Esophagus muscularis mucosa (tissue), 4 donors: ENCODE measurements at regions not wholly inside any gene's neighbourhood (a gene's known extent, or its start where the extent isn't known, plus 50 kb on each side); places are given as distances from the start of the nearest gene placed in this dataset.
"Not testable (repeated sequence)": the region's sequence is repeated elsewhere in the genome, so short reads cannot be mapped to it uniquely, and the experiment has no call there.

Experiments used
- DNase-seq: peaks from one replicate; pipeline ENCODE4 v3.0.0-alpha.2; 2017; ENCODE audit errors: extremely low spot score
- H3K27ac ChIP-seq, 4 donors: fragments of 200-600 bp; sonication (generic); replicated peaks in 1 of 4; 1 replicate in 3 of 4; 2 replicates in 1 of 4; pipeline ENCODE4 v1.5.1; 2016 to 2019; ENCODE audit warnings: mild to moderate bottlenecking in 1 of 4
- H3K27me3 ChIP-seq, 4 donors: fragments of 200-600 bp; sonication (generic); one replicate each; pipeline versions ENCODE4 v1.5.1 to v1.6.0; 2016 to 2019
- H3K36me3 ChIP-seq, 4 donors: fragments of 200-600 bp; sonication (generic); one replicate each; pipeline ENCODE4 v1.5.1; 2016 to 2019
- H3K4me1 ChIP-seq, 4 donors: fragments of 200-600 bp; sonication (generic); one replicate each; pipeline ENCODE4 v1.5.1; 2016 to 2019
- H3K4me3 ChIP-seq, 4 donors: fragments of 200-600 bp; sonication (generic); 1 replicate in 2 of 4; 2 replicates in 2 of 4; pipeline ENCODE4 v1.5.1; 2016 to 2019; ENCODE audit warnings: mild to moderate bottlenecking in 4 of 4, moderate library complexity in 1 of 4
- H3K9me3 ChIP-seq, 4 donors: fragments of 200-600 bp; sonication (generic); 1 replicate in 3 of 4; 2 replicates in 1 of 4; pipeline ENCODE4 v1.5.1; 2016 to 2019
- CTCF ChIP-seq, 3 experiments: fragments of 200-600 bp in 2 of 3; fragments of 450-650 bp in 1 of 3; sonication (generic) in 2 of 3; IDR thresholded peaks; one replicate each; pipeline ENCODE4 v1.5.1; 2017 to 2019; ENCODE audit warnings: antibody characterized with exemption in 3 of 3, mild to moderate bottlenecking in 2 of 3, moderate library complexity in 1 of 3
- EP300 ChIP-seq: sonication (generic); formaldehyde crosslinking; IDR thresholded peaks from one replicate; pipeline ENCODE4 v1.6.1; 2017; ENCODE audit warnings: antibody characterized with exemption
- POLR2A ChIP-seq: fragments of 450-650 bp; IDR thresholded peaks from one replicate; pipeline ENCODE4 v1.6.1; 2017; ENCODE audit warnings: antibody characterized with exemption, moderate library complexity, mild to moderate bottlenecking, low read depth
- POLR2AphosphoS5 ChIP-seq, 2 donors: sonication (generic); formaldehyde crosslinking; IDR thresholded peaks; one replicate each; pipeline ENCODE4 v1.6.1; 2017; ENCODE audit warnings: antibody characterized with exemption in 2 of 2
- WGBS: methylation state at CpG from one replicate; pipeline ENCODE4 v1.1.5; 2018; 5-methylcytosine and 5-hydroxymethylcytosine counted together
- intact Hi-C: fragments of 100-400 bp; cut with DNase I; formaldehyde crosslinking; loops from one replicate; pipeline ENCODE4 v1.15.1; 2023

GRCh38 chr2:82027921-82028615 is 1723.5 kb upstream of the LRRTM1 start:
- WGBS = 85% methylated on average over 5 of the region's 5 CpGs
- no peaks in the 10 kb centered on the region for H3K27me3 ChIP-seq
- H3K4me1 ChIP-seq = no peaks in the 10 kb centered on the region

DNA sequence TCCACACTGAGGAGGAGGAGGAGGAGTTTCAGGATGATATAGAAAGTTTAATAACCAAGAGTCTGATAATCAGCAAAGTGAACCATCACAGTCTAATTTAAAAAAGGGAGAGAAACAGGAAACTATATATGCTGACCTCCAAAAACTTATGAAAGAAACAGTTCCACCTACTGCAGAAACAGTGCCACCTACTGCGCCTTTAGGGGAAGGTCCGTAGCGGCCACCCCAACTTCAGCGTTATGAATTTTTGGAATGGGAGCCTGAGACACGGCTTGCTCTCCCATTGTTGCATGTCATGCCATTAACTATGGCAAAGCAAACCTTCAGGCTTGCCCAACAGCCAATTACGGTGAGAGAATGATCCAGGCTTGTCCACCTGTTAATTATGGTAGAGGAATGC is 1719.2 kb upstream of the LRRTM1 start:
- H3K36me3 ChIP-seq = no peaks in the 10 kb centered on the region
- H3K4me1 ChIP-seq = no peaks in the 10 kb centered on the region
- intact Hi-C loops = no loop called here
- H3K27ac ChIP-seq = no peak overlapping the region
- H3K4me3 ChIP-seq = no peak overlapping the region
- TF ChIP-seq EP300 = no peak
- TF ChIP-seq CTCF (IDR thresholded peaks at IDR 0.05) = peak in 1 of 3 experiments; percentile 22
- TF ChIP-seq POLR2AphosphoS5 (IDR thresholded peaks at IDR 0.05) = no peak
- H3K27me3 ChIP-seq = no peaks in the 10 kb centered on the region
- no peak for DNase-seq
- WGBS = 79% methylated on average over 3 of the region's 6 CpGs
- H3K9me3 ChIP-seq = no peaks in the 10 kb centered on the region

More at GRCh38 chr2:82027921-82028615, 1723.5 kb upstream of the LRRTM1 start:
- intact Hi-C loops = no loop called here
- Histone ChIP-seq H3K27ac (no peak overlapping the region), H3K9me3 (peaks cover 0 to 6% (median 0%) of the 10 kb centered on the region in 4 donors), H3K36me3 (no peaks in the 10 kb centered on the region), H3K4me3 (no peak overlapping the region)
- TF ChIP-seq CTCF (IDR thresholded peaks at IDR 0.05) (no peak), POLR2A (no peak), EP300 (no peak), POLR2AphosphoS5 (IDR thresholded peaks at IDR 0.05) (no peak)
- no peak for DNase-seq

GRCh38 chr2:82013641-82014040 is 1709.1 kb upstream of the LRRTM1 start:
- DNase-seq = no peak
- Histone ChIP-seq H3K27ac (no peak overlapping the region), H3K9me3 (no peaks in the 10 kb centered on the region), H3K4me1 (no peaks in the 10 kb centered on the region), H3K36me3 (no peaks in the 10 kb centered on the region), H3K4me3 (no peak overlapping the region), H3K27me3 (no peaks in the 10 kb centered on the region)
- 61% methylated on average over 6 of the region's 6 CpGs for WGBS
- no peak for TF ChIP-seq EP300
- no peak for TF ChIP-seq POLR2AphosphoS5 (IDR thresholded peaks at IDR 0.05)
- no peak for TF ChIP-seq CTCF (IDR thresholded peaks at IDR 0.05)
- no peak for TF ChIP-seq POLR2A
- intact Hi-C loops = no loop called here

GRCh38 chr2:82007071-82007664 is 1702.6 kb upstream of the LRRTM1 start:
- Histone ChIP-seq H3K27ac (no peak overlapping the region), H3K9me3 (no peaks in the 10 kb centered on the region), H3K4me3 (no peak overlapping the region), H3K4me1 (no peaks in the 10 kb centered on the region), H3K27me3 (no peaks in the 10 kb centered on the region), H3K36me3 (no peaks in the 10 kb centered on the region)
- WGBS = 68% methylated on average over 3 of the region's 3 CpGs
- DNase-seq = no peak
- TF ChIP-seq EP300 = no peak
- TF ChIP-seq POLR2AphosphoS5 (IDR thresholded peaks at IDR 0.05) = no peak
- no peak for TF ChIP-seq CTCF (IDR thresholded peaks at IDR 0.05)
- no peak for TF ChIP-seq POLR2A
- intact Hi-C loops = no loop called here

GRCh38 chr2:82005889-82006288 is 1701.3 kb upstream of the LRRTM1 start:
- 80% methylated on average over 5 of the region's 5 CpGs for WGBS
- intact Hi-C loops, H3K36me3 ChIP-seq, H3K4me1 ChIP-seq, DNase-seq, H3K27me3 ChIP-seq, H3K27ac ChIP-seq, H3K4me3 ChIP-seq, H3K9me3 ChIP-seq: not testable (repeated sequence)
